ENCODE measurements at regions not wholly inside any gene's neighbourhood (a gene's known extent, or its start where the extent isn't known, plus 50 kb on each side); places are given as distances from the start of the nearest gene placed in this dataset.

- no peak for DNase-seq (ENCODE audit: low spot score)
Observed at GRCh38 chr2:30048636-30049175, 98.1 kb upstream of the YPEL5 start.

GRCh38 chr2:30055548-30055947, 91.3 kb upstream of the YPEL5 start:
- no peak for DNase-seq (ENCODE audit: low spot score)

DNA sequence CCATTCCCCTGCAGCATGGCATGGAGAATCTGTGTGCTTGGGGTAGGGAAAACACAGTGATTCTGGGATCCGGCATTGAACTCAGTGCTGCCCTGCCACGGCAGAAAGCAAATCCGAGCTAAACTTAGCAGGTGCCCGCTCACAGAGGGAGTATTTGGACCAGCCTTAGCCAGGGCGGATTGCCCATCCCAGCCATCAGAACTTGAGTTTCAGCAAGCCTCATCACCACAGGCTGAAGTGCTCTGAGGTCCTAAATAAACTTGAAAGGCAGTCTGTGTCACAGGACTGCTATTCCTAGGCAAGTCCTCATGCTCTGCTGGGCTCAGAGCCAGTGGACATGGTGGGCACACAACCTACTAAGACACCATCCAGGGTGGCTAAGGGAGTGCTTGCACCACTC, 86.2 kb upstream of the YPEL5 start:
- no peak for DNase-seq (ENCODE audit: low spot score)

DNA sequence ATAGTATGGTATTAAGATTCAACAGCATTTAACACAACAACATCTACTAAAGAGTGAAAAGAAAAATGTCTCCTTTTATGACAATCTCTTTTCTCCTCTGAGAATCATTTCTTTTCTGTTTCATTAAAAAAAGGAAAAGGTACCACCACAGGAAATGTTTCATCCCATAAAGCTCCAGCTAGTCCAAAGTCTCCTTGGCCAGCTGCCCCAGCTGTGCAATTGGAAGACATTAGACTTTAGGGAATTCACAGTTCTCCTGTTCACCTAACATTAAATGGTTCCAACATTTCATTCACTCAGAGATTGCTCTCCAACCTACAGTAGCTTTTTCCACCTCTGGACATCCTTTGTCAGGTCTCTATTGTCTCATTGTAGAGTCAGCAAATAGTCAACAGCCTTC, 78.7 kb upstream of the YPEL5 start:
- no peak for DNase-seq (ENCODE audit: low spot score)

DNA sequence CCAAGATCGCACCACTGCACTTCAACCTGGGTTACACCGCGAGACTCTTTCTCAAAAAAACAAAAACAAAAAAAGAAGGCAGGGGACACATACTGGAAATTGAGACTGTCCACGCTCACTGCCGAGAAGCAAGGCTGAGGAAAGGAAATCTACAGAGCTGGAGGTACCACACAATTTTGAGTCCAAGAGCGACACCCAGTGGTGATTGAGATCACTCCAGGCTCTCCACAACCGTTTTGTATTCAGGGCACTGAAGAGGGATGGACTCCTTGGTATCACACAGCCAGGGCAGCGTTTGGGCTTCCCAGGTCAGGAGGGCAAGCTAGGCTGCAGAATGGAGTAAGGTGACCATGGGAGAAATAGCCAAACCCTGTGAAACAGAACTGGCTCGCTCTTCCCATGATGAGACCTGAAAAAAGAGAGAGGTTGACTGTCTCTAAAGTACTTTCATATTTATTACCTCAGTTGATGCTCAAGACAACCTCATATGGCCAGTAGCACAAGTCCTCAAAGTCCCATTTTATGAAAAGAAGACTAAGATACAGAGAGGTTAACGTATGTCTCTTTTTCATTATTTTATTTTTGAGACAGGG, 74.5 kb upstream of the YPEL5 start:
- peak; percentile 47 for DNase-seq (ENCODE audit: low spot score)

DNA sequence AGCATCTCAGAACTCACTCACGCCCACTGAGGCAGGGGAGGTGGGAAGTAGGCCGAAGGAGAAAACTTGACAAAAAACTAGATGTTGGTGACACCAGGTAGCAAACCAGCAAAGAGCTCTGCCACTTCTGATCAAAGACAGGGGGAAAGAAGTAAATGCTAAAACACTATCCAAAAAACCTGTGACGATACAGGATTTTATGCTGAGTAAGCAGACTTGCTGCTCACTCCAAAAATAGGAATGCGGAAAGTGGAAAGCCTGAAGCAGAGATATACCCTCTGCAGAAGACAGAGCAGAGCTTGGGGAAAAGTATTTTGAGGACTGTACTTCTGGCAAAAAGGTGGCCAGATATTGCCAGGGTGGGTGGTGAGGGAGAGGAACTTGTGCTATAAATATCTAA, 73.3 kb upstream of the YPEL5 start:
- DNase-seq (ENCODE audit: low spot score) = no peak

DNA sequence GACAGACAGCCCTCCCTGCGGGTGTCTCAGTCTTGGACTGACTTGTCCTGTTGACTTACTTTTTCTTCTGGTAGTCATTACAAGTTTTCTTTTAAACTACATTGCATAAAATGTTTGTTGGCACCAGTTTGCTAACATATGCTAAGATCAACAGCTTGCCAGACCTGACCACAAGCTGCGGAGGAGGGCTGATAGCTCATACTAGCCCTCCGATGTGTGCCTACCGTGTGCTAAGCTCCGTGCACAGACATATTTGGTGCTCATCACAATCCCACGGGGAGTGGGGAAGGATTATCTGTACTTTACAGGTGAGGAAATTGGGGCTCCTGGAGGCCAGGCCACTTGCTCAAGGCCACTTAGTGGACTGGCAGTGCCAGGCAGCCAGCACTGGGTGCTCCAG, 72.8 kb upstream of the YPEL5 start:
- no peak for DNase-seq (ENCODE audit: low spot score)

DNA sequence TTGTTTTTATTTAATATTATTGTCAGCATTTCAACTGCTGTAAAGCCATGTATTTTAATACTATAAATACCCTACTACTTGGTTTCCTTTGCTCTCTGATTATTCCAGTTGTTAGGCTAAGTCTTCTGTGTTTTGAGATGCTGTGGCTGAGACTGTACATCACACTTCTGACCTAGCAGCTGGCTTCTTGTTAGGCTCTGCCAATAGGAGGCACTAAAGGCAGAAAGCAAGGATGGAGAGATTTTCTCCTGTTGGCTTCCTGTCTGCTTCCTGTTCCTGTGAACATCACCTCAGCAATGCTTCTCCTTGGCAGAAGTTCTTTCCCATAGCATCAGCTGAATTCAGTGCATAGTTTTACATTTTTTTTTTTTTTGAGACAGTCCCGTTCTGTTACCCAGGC, 68.3 kb upstream of the YPEL5 start:
- no peak for DNase-seq (ENCODE audit: low spot score)

GRCh38 chr2:30084915-30085314, 61.9 kb upstream of the YPEL5 start:
- DNase-seq (ENCODE audit: low spot score) = no peak

- no peak for DNase-seq (ENCODE audit: low spot score)
Observed at GRCh38 chr2:30089171-30089570, 57.6 kb upstream of the YPEL5 start.

- no peak for DNase-seq (ENCODE audit: low spot score)
Observed at GRCh38 chr2:30095402-30095801, 51.4 kb upstream of the YPEL5 start.

- DNase-seq (ENCODE audit: low spot score) = no peak
Observed at GRCh38 chr2:30096451-30096850, 50.4 kb upstream of the YPEL5 start.

All from HuH-7 (cell line).